ENCODE measurements at regions not wholly inside any gene's neighbourhood (a gene's known extent, or its start where the extent isn't known, plus 50 kb on each side); places are given as distances from the start of the nearest gene placed in this dataset.
A peak's percentile ranks its signal among the peaks of the same experiment; 100 is the strongest.

DNA sequence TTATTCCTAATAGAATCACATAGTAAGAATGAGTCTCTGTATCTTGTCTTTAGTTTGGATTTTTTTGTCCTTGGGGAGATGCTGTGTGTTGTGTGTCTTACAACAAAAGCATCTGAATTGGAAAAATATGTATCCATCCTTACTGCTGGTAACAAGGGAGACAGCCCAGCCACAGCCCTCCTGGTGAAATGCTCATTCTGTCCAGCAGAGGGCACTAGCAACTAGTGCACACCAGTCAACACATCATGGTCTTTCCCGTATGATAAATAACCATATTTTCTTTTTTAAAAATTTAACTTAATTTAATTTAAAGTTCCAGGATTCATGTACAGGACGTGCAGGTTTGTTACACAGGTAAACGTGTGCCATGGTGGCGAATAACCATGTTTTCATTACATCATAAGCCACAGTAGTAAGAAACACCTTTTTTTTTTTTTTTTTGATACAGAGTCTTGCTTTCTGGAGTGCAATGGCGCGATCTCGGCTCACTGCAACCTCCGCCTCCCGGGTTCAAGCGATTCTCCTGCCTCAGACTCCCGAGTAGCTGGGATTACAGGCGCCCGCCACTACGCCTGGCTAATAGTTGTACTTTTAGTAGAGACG is 245.1 kb downstream of the PTBP2 start:
- peak; percentile 77 for DNase-seq

DNA sequence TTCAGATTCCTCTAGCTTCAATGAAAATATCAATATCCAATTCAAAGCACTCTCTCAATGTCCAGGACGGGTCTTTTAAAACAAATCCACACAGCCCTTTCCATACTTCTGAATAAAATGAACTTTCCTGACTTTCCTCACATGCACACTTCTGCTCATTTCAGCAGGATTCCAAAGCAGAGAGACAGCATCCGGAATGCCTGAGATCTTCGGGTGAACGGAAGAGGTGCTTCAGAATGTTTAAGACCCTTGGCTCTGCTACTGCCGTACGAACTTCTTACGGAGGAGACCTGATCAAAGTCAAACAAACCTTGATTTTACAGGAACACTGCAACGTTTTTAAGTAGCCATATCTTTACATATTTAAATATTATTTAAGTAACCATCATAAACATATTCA is 245.7 kb downstream of the PTBP2 start:
- no peak for DNase-seq

DNA sequence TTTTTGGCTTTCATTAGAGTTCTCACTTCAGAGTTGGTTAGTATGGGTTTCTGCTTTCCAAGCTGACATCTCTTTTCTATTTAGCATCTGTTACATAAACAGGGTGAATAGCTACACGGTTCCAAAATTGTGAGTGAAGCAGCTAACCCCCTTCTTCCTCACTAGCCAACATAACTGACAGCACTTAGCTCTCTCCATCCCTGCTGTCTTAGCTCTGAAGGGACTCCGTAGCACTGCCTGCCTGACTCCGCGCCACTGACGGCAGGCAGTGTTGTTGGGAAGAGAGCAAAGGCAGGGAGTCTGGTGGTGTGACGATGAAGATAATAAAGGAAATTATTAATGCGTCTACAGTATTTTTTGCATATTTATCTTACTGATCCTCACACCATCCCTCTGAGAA is 247.0 kb downstream of the PTBP2 start:
- DNase-seq: no peak

DNA sequence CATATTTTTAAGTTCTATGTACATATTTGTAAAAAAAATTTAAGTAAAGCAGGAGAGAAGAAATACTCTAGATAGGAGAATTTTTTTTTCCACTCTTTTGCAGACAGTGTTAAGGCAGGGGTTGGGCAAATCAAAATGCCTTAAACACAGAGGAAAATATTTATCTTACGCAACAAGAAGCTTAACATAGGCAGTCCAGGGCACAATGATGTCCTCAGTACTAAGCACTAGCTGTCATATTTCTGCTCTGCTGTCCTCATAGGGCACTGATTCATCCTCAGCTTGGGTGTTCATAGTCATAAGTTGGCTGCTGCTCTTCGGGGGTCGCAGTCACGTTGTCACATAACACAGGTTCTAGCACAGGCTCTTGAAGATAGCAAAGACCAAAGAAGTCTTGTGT is 247.4 kb downstream of the PTBP2 start:
- no peak for DNase-seq

DNA sequence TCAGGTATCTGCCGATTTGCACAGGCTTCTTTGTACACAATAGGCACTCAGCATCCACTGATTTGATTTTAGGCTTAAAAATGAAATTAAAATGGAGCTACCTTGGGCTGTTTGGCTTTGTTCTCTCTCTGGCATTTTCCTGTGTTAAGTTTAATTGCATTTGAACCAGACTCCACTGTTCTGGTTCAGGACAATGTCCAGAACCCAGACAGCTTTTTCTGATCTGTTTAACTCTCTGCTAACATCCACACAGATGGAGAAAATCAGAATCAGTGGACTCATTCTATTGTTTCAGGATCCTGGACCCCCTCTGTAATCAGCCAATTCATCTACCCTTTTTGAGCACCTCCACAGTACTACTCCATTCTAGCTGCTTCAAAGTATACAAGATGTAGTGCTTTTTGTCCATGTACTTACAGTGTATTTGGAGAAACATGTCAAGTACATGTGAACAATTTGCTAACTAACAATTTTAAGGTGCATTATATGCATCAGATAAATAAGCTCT is 248.1 kb downstream of the PTBP2 start:
- DNase-seq: no peak

DNA sequence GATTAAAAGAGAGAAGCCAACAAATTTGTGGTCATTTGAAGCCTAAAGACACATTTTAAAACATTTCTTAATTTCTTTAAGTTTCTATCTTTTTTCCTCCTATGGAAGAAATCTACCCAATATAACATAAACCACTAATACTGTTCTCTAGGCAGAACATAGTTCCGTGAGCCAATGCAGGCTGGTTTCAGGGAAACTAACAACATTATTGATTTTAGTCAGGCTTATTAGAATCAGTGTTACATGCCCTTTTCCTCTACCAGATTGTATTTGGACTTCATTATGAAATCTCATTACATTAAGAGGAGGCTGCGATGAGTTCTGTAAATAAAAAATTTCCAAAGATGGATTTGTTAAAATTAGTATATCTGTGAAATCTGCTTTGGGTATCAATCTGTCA is 249.9 kb downstream of the PTBP2 start:
- DNase-seq: no peak

DNA sequence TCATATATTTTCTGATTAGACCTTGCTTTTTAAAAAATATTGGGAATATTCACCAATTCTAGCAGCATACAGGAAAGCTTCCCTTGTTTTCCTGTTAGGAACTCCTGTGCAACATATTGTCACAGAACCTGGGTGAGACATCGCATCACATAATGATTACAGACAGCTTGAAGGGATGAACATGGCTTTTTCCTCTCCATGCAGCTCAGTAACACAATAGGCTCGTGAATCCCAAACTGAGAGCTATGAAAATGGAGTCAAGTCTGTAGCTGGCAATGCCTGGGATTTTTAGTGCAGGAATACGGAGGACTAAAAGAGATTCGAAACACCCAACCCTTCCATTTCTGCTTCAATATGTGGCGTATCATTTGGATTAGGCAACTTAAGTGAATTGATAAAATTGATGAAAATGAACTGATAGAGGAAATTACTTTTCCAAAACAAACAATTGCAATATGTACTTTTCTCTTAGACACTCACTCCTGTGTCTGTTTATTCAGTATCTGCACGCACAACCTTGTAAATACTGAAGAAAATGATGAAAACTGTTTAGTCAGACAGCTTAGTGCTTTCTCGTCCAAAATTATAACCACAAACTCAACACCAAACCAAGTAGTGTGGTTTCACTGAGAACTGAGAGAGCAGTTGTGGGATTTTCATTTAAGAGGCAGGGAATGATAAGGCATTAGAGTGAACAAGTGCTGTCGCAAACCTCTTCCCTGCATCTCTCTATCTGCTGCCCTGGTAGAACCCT is 250.4 kb downstream of the PTBP2 start:
- no peak for DNase-seq

DNA sequence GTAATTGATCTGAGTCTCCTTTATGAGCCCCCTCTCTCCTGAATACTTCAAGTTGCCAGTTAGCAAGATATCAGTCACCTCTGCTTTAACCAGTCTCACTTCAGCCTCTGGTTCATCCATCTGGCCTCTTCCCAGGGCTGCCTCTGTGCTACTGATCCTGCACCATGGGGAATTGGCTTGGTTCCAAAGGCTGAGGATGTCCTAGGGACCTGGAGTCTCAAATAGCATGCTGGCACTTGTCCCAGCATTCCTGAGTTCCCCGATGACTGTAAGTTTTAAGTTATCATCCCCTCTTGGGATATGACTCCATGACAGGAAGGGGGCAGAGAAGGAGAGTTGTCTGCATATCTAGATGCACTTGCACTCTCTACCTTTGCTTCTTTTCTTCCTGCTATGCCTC is 252.0 kb downstream of the PTBP2 start:
- DNase-seq: no peak

DNA sequence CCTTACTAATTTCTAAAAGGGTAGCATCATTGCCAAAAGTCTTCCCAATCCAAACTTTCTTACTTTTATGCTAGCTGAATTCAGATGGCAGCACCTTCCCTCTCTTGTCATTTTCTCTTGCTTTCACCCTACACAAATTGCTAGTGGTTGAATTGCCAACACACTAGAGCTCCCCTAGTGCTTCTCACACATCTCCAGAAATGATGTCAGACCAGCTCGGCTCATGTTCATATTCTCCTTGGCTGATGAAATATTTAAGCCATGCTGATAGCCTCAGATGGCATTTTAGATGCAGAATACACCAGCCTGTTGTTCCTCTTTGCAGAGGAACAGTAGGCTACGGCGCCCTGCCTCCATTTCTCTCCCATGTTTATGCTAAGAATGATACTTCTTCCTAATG is 256.9 kb downstream of the PTBP2 start:
- DNase-seq: no peak

GRCh38 chr1:96978901-96979300 is 257.3 kb downstream of the PTBP2 start:
- no peak for DNase-seq

GRCh38 chr1:96979304-96980268 is 258.0 kb downstream of the PTBP2 start:
- no peak for DNase-seq

GRCh38 chr1:96980448-96980847 is 258.9 kb downstream of the PTBP2 start:
- DNase-seq: no peak

DNA sequence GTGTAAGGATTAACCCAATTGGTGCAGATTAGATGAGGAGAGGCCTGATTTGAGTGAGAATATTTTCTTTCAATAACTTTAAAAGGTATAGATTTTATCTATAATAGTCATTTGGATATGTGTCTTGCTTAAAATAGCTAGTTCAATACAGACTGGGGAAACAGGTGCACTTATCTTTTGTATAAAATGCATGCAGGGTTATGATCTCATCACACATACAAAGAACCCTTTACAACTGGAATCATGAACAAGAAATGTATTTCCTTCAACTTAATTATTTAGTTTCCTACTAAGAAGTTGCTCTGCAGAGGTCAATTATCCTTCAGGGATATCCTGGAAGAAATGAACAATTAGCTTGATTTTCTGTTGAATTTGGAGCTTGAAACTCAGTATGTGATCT is 259.6 kb downstream of the PTBP2 start:
- DNase-seq: no peak

DNA sequence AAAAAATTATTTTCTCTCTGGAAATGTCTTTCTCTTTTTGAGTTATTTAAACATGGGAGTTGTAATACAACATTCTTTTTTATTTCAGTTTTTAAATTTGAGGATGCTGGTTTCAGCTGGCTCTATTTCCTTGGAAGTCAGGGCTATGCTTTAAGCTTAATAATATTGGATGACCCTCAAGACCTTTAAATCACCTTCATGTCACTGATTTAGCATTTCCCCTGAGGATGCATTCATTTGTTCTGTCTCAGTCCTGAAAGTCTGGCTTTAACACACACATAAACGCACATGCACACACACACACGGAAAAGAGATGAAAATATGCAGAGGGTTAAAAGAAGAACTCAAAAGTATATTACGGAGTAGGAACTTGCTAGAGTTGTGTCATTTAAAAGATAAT is 260.5 kb downstream of the PTBP2 start:
- DNase-seq: no peak

- DNase-seq: no peak
Measured at GRCh38 chr1:96983866-96984265, 262.3 kb downstream of the PTBP2 start.

GRCh38 chr1:96987186-96987703 is 265.7 kb downstream of the PTBP2 start:
- no peak for DNase-seq

- DNase-seq: no peak
Measured at GRCh38 chr1:96989302-96989701, 267.7 kb downstream of the PTBP2 start.

DNA sequence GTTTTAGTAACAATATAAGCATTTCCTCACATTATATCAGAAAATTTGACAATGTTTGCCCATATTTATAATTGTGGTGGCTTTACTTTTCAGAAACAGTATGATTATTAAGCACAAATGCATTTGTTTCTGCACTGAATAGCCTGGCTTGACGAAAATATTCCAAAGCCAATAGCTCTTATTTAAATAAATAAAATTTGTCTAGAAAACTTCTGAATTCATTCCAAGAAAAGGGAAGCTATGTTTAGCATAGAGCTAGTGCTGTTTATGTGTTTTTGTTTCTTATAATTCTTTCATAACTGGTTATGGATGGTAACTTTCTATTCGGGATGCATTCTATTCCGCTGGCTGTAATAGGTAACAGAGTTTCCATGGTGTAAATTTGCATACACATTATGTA is 268.6 kb downstream of the PTBP2 start:
- DNase-seq: no peak

DNA sequence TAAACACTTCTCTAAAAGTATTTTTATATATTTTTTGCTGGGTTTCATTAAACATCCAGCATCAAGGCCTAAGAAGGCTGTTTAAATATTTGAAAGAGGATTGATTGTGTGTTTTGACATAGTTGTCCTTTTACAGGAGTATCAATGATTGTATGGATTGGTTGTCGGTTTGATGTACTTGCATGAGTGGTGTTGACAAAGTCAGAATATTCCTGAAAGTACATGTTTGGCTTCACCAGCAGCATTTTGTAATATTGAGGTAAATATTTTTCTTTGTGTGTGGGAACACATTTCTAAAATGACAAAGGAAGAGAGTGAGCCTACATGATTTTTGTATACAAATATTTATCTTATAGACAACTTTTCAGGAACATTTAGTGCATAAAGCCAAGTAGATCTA is 269.7 kb downstream of the PTBP2 start:
- DNase-seq: no peak

DNA sequence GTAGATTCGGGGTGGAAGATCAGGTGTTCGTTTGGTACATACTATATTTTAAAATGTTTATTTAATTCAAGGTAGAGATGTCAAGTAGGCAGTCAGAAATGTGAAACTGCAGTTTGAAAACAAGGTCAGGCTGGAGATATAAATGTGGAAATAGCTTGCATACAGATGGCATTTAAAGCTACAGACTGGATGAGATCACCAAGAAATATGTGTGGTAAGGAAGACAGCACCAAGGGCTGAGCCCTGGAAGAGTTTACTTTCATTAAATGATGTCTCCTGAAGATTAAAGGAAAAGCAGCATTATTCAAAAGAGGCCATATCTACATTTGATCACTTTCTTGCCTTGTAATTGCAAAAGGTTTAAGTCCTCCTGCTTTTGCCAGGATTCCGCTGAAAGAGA is 271.3 kb downstream of the PTBP2 start:
- DNase-seq: no peak

- DNase-seq: no peak
Measured at GRCh38 chr1:96995351-96995750, 273.8 kb downstream of the PTBP2 start.

- DNase-seq: no peak
Measured at GRCh38 chr1:96996001-96996400, 274.4 kb downstream of the PTBP2 start.

GRCh38 chr1:96997717-96998116 is 276.1 kb downstream of the PTBP2 start:
- peak; percentile 20 for DNase-seq
